ENCODE measurements at regions not wholly inside any gene's neighbourhood (a gene's known extent, or its start where the extent isn't known, plus 50 kb on each side); places are given as distances from the start of the nearest gene placed in this dataset.
"Not testable (repeated sequence)": the region's sequence is repeated elsewhere in the genome, so short reads cannot be mapped to it uniquely, and the experiment has no call there.

DNA sequence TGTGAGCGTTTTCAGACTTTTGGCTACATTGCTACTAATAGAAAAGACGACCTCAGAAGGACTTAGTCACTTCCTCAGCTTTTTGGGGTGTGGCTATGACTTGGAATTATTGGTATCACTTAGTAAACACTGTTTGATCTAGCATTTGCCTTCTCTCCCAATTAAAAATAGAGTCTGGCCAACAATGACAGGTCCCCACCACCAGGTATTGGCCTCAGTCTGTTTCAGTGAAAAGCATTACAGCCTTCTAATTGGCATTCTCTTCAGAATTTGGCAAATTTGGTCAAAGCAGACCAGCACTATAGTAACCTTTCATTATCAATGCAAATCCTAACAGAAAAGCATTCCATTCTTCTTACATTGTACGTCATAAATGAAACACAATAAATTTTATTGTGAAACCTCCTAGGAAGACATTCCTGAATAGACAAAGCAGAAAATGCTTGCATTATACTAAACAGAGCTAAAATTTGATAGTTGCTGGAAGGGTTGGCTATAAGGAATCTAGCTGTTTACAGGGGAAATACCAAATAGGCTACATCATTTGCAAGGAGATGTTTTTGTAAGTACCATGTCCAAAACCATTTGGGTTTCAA lies 613.9 kb downstream of the IRS1 start:
- peak; percentile 21 for DNase-seq

DNA sequence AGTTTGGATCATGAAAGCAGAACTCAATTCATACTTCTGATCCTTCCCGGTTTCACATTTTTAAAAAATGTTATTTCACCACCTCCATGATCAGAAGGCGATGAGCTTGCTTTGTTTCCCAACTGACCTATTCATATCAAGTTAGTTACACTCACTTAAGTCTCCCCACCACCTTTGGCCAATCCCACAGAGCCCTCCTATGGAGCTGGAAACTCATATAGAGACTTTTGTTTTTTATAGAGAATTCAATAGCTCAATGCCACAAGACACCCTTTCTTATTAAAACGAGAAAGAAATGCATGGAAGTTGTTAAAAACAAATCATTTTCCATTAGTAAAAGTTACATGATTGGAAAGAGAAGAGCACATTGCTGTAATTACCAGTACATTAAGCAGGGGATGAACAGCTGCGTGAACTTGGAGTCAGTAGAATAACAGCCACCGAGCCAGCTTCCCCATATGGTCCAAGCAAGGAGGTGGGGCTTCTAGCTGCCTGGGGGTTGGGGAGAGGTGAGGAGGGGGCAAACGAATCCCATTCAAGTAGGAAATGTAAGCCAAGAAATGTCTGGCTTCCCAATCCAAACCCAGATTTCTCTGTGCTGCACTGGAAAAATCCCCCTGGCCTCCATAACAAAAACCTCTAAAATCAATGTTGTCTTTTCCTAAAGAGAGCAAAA lies 614.5 kb downstream of the IRS1 start:
- DNase-seq = peak; percentile 22

DNA sequence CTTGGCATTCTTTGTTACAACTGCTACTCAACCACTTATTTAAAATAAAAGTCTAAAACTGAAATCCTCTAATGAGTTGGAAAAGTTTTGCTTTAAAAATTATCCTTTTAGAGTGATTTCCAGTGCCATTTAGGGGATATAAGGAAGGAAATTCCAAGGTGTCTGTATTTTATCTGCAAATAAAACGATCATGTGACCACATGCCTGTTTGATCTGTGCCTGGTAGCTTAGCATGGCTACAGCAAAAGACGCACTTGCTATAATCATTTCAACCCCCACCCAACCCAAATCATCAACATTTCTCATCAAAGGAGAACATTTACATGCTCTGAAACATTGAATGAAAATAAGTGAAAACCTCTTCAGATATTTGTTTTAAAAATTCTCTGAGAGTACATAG lies 615.1 kb downstream of the IRS1 start:
- no peak for DNase-seq

DNA sequence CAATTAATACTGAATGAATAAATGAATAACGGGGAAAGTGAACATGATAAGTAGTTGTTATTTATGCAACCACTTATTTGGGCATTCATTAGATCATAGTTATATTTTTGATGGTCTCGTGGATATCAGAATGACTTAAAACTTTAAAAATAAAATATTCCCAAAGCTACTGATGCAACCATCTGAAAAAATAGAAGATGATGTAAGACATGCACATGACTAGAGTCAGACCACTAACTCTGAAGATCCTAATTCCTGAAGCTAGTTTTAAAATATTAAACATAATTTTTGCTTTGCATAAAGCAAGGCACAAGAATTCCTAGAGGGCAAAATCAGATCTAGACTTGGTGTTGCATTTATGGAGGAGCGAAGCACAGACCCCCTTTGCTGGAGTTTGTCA lies 616.1 kb downstream of the IRS1 start:
- no peak for DNase-seq

DNA sequence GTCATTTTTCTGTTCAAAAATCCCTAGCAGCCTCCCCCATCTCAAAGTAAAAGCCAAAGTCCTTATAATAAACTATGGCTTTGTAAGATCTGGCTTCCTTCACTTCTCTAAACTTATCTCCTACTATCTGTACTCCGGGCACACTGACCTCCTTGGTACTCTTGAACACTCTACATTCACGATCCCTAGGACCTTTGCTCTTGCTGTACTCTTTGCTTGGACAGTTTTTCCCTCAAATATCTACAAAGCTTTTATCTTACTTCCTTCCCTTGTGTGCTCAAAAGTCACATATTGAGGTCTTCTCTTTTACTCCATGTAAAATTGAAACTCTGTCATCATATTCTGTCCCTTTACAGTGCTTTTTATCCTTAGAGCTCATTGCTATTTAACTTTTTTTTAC lies 616.6 kb downstream of the IRS1 start:
- no peak for DNase-seq

DNA sequence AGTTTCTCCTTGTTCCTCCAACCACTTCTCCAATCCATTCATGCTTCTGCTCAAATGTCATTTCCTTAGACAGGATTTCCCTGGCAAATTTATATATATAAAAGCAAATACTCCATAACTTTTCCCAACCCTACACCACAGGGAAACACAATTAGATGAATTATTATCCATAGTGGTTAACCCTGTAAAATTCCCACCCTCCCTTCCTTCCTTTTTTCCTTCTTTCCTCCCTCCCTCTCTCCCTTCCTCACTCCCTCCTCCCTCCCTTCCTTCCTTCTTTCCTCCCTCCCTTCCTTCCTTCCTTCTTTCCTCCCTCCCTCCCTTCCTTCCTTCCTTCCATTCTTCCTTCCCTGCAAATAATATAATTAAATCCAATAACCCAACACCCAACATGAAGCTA lies 617.7 kb downstream of the IRS1 start:
- DNase-seq = no peak

DNA sequence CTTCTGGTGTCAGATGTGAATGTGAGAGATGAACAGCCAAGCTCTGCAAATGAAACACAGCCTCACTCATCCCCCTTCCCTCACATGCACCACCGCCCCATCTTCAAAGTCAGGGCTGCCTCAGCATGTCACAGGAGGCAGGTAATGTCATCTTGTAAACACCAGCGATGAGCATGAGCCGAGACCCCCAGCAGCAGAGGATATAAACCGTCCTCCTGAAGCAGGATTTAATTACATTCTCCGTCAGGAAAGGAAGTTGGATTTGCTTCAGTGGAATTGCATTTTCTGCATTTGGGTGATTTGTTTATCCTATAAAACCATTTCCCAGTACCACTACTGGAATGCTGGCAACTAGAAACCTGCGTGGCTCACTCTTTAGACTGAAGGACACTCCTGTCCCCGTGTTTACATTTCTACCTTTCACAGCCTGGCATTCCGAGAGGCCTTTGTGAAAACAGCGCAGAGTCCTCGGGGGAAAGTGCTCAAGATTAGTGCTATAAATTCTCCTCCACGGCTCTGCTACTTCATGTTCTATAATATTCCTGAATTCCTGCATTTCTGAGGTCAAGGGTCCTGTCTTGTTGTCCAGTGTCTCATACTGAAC lies 619.2 kb downstream of the IRS1 start:
- DNase-seq = no peak

DNA sequence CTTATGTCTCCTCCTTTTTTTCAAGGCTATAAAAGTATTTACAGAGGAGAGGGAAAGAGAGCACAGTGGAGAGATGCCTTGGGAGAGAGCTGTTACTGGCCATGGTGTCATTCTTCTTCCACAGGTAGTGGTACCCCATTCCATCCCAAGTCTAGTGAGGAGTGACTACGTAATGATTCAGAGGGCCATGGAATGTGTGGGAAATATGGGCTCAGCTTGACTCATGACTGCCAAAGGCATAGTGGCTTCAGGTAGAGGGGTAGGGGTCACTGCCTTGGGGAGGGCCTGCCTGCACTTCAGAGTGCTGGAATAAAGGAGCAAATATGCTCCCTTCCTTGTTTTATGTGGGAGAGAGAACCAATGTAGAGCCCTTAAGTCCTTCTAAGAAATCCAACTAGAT lies 620.6 kb downstream of the IRS1 start:
- DNase-seq = no peak

DNA sequence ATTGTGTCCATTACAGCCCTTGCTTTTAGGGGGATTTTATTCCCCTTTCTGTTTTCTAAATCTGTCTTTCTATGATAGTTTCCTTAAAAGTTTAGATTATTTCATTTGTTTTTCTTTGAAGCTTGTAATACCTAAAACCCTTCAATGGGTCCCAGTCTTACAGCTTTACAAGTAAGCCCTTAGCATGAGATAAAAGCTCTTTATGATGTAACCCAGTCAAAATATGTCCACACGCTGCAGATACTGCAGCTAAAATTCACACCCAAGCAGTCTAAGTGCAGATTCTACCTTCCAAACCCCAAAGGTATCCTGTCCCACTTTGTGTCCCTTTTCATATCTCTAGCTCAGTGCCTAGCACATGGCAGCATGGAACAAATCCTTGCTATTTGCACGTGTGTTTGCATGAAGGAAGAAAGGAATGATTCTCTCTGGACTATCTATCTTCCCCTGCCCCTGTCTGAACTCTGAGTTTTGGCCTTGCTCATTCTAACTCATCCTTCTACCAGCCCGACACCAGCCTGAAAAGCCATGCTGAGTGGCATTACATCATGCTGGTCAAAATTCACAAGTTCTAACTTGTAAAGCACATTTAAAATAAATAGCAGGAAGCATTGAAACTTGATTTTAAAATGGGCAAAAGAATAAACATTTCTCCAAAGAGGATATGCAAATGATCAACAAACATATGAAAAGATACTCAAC lies 623.2 kb downstream of the IRS1 start:
- no peak for DNase-seq

DNA sequence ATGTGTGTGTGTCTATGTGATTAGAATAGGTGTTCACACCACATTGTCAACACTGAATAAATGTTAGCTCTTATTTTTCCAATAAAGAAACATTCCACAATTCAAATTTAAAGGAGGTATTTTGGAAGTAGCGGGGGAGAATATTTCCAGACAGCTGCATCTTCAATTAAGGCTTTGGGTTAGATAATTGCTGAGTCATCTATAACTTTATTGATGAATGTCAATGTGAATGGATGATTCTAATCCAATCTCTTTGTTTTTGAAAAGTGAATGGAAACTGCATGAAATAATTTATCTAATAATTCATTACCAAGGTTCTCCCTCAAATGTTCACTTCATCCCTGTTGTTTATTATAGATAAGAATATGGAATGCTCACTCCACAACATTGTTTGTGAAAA lies 625.2 kb downstream of the IRS1 start:
- no peak for DNase-seq

DNA sequence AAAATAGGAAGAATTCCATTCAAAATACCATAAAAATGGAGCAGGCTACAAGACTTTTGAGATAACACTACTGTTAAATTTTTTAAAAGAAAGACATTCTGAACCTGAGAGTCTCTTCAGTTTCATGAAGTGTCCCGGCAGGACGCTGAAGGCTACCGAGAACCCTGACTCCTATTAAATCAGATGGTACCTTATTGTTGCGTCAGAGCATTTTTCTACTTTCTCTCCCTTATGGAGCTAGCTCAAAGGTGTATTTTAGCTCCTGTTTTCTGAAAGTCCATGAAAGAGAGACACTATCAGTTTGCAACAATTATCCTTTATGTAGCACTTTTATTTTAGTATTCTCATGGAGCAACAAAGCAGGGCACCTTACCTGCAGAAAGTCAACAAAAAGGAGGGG lies 626.7 kb downstream of the IRS1 start:
- DNase-seq = no peak

DNA sequence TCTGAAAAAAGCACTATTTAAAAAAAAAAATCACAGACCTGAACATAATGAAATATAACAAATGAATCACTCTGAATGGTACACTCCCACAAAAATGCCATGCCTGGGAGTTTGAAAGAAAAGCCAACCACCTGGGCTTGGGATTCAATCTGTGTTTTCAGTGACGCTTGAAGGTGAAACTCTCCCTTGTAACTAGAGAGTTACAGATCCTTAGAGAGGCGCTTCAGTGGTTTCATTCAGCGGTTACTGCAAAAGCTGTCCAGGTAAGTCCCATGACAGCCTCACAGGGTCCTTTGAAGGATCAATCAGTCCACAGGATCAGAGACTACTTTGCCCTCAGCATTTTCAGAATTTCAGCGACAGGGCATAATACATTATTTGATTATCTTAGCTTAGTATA lies 627.3 kb downstream of the IRS1 start:
- no peak for DNase-seq

DNA sequence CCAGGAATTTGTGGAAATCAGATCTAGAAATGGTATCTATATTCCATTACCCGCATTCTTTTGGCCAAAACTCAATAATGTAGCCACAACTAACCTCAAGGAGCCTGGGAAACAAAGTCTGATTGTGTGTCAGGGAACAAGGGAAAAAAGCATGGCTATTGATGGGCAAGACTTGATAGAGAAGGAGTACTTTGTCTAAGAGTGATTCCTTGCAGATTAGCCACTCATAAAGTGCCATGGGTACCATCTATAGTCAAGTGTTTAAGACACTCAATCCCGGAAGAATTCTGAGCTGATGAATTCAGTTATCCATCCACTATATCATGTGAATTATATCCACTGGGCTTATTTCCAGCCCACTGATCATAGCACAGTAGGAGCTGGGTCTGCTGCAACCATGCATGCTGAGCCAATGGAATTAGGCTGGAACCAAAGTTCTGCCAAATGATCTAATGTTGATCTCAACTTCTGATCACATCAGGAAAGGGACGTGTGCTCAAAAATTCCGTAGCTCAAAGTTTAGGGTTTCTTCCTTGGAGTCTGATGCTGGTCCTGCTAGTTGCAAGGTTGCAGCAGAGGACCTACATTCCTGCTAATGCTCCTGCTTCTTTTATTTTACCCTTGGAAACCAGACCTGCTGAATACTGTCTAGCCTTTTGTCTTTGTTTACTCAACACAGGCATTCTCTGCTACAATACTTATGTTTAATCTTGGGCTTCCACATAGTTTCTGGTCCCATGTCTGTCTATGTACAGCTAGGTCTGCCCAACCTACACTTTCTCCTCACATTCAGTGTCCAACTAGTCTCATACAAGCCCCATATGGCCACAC lies 629.7 kb downstream of the IRS1 start:
- DNase-seq = no peak

DNA sequence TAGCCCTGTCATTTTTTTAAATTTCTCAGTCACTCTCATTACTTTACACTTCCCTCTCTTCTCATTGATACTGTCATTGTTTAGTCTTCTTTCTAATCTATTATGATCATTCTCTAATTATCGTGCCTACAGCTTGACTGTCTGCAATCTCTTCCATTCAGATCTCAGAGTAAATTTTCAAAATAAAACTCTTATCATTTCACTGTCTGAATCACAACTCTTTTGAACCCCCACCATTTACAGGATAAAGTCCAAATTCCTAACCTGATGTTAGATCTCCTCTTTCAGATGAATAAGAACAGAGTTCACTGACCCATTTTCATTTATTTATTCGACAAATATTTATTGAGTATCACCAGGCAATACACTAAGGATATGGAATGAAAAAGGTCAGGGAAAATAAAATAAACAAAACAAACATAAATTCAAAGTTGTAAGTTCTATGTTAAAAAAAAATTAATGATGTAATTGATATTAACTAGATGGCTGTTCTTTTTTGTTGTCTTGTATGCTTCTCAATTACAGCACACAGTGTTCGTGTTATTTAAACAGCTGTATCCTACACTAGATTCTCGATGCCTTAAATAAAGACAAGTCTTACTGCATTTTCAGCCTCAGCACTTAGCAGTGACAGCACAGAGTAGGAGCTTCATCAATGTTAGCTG lies 631.0 kb downstream of the IRS1 start:
- no peak for DNase-seq

DNA sequence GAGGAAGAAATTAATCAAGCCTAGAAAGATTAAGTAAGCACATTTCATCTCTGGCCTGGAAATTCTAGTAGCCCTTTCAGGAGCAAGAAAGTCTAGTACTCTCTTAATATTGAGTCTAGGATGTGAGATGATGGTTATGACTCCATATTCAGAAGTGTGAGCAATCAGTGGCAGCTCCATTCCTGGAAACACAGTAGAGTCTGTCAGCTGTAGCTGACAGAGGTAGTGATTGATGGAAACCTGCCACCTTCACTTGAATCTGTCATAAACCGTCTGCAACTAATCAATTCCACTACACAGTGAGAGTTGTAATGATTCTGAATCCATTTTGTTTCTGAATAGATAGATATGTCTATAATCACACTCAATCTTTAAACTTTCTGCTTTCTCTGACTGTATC lies 635.1 kb downstream of the IRS1 start:
- DNase-seq = no peak

DNA sequence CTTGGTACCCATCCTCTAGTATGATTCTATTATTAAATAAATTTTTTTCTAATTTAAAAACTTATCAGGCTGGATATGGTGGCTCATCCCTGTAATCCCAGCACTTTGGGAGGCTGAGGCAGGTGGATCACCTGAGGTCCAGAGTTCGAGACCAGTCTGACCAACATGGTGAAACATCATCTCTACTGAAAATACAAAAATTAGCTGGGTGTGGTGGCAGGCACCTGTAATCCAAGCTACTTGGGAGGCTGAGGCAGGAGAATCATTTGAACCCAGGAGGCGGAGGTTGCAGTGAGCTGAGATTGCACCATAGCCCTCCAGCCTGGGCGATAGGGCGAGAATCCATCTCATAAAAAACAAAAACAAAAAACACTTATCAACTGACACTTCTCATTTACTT lies 639.0 kb downstream of the IRS1 start:
- DNase-seq = not testable (repeated sequence)

DNA sequence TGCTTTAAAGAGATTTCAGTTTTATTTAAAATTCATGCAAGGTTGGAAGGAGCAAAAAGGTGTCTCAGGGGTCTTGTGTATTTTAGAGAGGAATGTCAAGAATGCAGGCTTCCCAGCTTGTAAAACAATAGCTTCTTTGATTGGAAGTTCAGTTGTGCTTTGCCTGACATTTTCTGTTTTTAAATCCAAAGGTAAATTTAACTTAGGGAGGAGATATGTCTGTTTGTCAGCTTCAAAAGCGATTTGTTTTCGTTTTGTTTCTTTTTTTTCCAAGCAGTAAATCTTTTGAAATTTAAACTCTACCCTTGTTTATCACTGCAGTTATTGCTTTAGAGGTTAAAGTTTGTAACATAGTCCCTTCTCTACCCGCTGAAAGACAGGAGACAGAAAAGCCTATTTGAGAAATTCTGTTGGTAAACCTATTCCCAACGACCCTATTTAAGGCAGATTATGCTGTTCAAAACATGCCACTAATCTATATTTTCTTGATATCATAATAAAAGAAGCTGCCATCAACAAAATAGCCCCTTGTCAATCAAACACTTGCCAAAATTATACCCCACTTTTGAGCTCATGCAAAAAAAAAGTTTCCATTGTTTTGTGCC lies 639.6 kb downstream of the IRS1 start:
- DNase-seq = no peak

DNA sequence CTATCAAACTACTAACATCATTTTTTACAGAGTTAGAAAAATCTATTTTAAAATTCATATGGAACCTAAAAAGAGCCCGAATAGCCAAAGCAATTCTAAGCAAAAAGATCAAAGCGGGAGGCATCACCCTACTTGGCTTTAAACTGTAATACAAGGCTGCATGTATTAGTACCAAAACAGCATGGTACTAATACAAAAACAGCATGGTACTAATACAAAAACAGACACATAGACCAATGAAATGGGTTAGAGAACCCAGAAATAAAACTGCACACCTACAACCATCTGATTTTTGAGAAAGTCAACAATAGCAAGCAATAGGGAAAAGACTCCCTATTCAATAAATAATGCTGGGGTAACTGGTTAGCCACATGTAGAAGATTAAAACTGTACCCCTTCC lies 640.7 kb downstream of the IRS1 start:
- DNase-seq = no peak

DNA sequence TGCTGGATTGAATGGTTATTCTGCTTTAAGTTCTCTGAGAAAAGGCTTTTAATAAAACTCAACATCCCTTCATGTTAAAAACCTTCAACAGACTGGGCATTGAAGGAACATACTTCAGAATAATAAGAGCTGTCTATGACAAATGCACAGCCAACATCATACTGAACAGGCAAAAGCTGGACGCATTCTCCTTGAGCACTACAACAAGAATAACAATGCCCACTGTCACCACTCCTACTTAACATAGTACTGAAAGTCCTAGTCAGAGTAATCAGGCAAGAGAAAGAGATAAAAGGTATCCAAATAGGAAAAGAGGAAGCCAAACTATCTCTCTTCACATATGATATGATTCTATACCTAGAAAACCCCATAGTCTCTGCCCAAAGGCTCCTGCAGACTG lies 641.4 kb downstream of the IRS1 start:
- DNase-seq = no peak

DNA sequence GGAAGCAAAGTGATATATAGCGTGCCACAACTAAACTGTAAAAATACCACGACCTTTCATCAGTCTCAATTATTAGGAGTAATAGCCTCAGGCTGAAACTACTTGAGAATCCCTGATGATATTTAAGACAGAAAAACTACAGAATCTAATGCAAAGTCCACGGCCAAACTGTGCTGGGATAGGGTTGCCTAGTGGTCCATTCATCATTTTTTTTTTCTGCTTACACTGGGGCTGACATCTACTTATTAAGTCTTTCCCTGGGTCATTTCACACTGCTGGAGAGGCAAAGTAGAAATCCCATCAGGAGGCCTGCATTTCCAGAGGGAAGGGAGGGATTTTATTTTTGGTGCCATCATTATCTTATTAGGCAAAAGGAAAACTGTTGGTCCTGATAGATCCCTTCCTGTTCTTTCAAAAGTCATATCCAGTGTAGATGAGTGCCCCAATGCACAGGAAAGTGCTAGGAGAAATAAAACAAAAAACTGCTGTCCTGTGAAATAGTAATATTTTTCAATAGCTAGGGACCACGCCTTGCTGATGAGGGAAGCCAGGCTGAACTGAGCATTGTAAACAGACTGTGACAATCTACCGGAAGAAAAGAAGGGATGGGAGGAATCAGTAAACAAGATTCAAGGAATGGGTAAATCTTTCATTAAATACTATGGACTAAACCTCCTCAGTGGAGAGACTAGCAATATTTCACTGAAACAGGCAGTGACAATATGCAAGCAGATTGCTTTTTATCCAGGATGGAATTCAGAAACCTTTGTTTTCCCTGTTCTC lies 644.3 kb downstream of the IRS1 start:
- no peak for DNase-seq

DNA sequence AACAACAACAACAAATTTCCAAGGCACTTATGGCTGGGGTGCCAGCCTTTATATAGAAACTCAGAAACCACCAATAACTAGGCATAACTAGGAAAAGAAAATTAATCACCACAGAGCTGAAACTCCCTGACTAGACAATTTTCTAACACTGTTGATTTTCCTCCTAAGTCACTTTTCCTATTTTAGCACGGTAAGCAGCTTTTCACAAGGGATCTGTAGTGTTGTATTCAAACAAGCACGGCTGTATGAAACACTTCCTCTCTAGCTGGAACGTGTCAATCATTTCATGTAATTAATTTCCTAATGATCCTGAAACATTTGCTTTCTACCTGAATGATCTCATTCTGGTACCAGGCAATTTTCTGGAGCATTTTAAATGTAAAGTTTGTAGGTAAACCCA lies 645.0 kb downstream of the IRS1 start:
- DNase-seq = no peak

Measured in inflammatory macrophage treated with lipopolysaccharide for 4 hours (primary cell).